WTC11 (cell line): ENCODE measurements at regions not wholly inside any gene's neighbourhood (a gene's known extent, or its start where the extent isn't known, plus 50 kb on each side); places are given as distances from the start of the nearest gene placed in this dataset.

Experiments used
- CBFB ChIP-seq: sonication (generic); formaldehyde crosslinking; IDR thresholded peaks from 2 replicates; pipeline ENCODE4 v1.8.1; 2022; ENCODE audit warnings: mild to moderate bottlenecking, low read depth, missing genetic modification reagents
- SP1 ChIP-seq: sonication (generic); formaldehyde crosslinking; conservative IDR thresholded peaks from 2 replicates; pipeline ENCODE4 v1.8.1; 2022; ENCODE audit warnings: missing genetic modification reagents

DNA sequence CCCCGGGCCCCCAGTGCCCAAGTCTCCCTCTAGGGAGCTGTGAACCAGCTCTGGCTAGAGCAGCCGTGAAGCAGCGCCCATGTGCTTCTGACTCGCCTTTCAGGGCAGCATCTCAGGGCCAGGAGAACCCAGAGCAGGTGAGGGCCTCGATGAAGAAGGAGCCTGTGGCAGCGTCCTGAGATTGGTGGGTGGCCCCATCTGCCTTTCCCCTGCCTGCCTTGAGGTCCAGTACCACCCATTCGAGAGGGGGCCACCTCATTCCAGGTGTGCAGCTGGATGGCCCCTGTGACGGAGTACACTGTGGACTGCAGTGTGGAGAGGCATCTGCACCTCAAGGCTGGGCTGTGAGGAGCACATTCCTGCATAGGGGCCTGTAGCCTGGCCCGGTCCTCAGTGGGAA, 167.3 kb upstream of the ZNF267 start:
- TF ChIP-seq SP1 (CRISPR knock-in tag): no peak
- TF ChIP-seq CBFB (CRISPR knock-in tag): no peak
